ENCODE measurements at regions not wholly inside any gene's neighbourhood (a gene's known extent, or its start where the extent isn't known, plus 50 kb on each side); places are given as distances from the start of the nearest gene placed in this dataset.

DNA sequence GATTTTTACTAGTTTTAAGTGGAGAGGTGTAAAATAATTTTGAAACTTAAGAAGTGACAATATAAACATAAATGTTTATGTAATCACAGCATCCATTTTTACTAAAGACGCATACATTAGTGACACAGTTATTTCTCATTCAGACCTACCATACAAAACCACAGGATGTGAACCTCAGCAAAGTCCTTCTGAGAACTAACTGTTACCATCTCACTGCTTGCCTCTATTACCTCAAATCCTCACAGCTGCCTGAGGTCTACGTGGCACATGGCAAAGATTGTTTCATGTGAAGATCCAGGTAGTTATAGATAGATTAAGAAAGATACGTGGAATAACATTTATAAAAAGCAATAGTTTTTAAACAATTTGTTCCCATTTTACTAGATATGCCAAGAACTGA is 189.0 kb downstream of the SLITRK2 start:
- TF ChIP-seq EZH2 (IDR thresholded peaks at IDR 0.05) (no peak), EZH2phosphoT487 (IDR thresholded peaks at IDR 0.05) (no peak)
- TF ChIP-seq, protein P1, sequence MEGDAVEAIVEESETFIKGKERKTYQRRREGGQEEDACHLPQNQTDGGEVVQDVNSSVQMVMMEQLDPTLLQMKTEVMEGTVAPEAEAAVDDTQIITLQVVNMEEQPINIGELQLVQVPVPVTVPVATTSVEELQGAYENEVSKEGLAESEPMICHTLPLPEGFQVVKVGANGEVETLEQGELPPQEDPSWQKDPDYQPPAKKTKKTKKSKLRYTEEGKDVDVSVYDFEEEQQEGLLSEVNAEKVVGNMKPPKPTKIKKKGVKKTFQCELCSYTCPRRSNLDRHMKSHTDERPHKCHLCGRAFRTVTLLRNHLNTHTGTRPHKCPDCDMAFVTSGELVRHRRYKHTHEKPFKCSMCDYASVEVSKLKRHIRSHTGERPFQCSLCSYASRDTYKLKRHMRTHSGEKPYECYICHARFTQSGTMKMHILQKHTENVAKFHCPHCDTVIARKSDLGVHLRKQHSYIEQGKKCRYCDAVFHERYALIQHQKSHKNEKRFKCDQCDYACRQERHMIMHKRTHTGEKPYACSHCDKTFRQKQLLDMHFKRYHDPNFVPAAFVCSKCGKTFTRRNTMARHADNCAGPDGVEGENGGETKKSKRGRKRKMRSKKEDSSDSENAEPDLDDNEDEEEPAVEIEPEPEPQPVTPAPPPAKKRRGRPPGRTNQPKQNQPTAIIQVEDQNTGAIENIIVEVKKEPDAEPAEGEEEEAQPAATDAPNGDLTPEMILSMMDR (IDR thresholded peaks at IDR 0.05), result no peak
